HT-29 (cell line): ENCODE measurements at regions not wholly inside any gene's neighbourhood (a gene's known extent, or its start where the extent isn't known, plus 50 kb on each side); places are given as distances from the start of the nearest gene placed in this dataset.

ENCODE experiments used
- DNase-seq: peaks from one replicate; pipeline ENCODE4 v3.0.0-alpha.2; 2015; ENCODE audit warnings: low spot score

- DNase-seq: no peak
Observed at GRCh38 chr16:65964752-65965151, 401.7 kb upstream of the CDH5 start.

GRCh38 chr16:65961476-65962143, 404.9 kb upstream of the CDH5 start:
- no peak for DNase-seq

GRCh38 chr16:65959983-65960382, 406.5 kb upstream of the CDH5 start:
- no peak for DNase-seq

DNA sequence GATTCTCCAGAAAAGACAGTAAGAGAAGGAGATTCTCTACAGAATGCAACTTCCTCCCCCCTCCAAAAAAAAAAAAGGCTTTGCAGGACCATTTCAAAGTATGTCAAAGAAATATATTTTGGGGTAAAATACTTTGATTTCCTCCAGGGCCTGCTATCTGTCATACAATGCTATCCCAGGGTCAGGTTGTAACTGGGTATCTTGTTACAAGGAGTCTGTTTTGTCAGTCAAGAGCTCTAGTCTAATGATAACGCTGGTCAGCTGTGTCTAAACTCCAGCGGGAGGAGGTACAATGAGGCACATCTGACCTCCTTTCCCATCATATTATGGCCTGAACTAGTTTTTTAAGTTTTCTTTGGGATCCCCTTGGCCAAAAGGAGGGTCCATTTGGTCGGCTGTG, 408.4 kb upstream of the CDH5 start:
- no peak for DNase-seq

GRCh38 chr16:65956100-65956499, 410.4 kb upstream of the CDH5 start:
- DNase-seq: no peak

DNA sequence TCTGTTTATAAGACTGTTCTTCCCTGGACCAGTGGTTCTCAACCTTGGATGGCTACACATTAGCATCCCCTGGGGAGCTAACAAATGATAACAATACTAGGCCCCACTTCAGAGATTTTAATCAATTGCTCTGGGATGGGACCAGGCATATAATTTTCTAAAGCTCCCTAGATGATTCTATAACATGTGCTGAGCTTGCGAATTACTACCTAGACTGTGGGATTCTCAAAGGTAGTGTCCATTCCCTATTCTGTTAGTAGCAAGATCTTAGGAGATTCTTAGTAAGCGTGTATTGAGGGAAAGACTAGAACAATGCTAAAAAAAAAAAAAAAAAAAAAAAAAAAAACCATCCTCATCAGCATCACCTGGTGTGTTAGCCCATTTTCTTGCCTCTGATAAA, 412.0 kb upstream of the CDH5 start:
- DNase-seq: no peak

- no peak for DNase-seq
Observed at GRCh38 chr16:65950211-65950610, 416.3 kb upstream of the CDH5 start.

GRCh38 chr16:65948361-65948760, 418.1 kb upstream of the CDH5 start:
- no peak for DNase-seq

GRCh38 chr16:65947951-65948350, 418.5 kb upstream of the CDH5 start:
- no peak for DNase-seq

DNA sequence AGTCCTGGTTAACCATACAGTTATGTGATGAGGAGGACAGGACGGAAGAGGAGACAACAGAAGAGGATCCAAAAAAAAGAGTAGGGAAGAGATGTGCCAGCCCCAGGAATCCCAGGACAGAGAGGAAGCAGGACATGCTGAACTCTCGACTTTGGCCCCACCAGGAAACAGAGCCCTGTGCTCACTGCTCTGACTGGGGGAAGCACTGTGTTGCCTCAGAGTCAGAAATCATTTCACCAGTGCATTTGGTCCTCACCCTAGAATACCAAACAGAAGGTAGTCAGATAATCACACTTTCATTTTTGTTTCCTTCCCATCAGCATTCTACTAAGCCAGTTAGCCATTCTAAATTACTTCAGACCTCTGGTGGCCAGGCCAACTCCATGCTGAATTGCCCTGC, 421.0 kb upstream of the CDH5 start:
- DNase-seq: no peak

GRCh38 chr16:65944361-65944760, 422.1 kb upstream of the CDH5 start:
- no peak for DNase-seq

DNA sequence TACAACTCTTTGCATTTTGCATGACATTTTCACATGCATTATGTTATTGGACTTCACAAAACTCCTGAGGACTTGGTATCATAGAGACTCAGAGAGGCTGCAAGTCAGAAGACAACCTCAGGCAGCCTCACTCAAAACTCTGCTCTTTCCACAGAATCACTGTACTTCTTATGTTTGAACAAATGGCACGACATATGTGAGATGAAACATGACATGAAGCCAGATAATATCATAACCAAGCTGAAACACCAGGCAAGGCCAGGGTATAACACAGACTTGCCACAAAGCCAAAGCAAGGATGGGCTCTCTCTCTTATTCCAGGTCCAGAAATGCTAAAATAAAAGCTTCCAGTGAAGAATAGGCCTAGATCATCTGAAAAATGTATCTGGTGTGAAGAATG, 425.8 kb upstream of the CDH5 start:
- DNase-seq: no peak

DNA sequence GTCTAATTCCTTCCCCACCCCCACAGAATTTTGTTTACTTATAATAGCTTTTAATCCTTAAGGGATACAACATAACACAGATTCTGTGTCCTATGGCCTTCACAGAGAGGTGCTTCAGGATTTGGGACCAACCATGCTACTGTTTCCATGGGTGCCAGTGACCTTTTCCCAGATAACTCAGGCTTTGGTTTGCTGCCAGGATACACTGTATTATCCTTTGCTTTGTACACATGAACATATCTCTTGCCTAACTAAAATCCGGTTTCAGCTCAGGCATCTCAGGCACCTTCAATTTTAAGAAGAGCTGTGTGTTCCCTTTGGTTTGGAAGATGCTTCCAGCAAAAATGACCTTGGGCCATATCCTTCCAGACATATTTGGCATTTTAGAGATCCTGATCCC, 428.4 kb upstream of the CDH5 start:
- DNase-seq: no peak

DNA sequence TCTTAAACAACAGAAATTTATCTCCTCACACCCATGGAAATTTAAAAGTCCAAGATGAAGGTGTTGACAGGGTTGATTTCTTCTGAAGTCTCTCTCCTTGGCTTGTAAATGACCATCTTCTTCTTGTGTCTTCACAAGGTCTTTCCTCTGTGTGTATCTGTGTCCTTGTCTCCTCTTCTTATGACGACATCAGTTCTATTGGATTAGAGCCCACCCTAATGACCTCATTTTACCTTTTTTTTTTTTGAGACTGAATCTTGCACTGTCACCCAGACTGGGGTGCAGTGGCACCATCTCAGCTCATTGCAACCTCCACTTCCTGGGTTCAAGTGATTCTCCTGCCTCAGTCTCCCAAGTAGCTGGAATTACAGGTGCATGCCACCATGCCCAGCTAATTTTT, 429.0 kb upstream of the CDH5 start:
- DNase-seq: no peak

DNA sequence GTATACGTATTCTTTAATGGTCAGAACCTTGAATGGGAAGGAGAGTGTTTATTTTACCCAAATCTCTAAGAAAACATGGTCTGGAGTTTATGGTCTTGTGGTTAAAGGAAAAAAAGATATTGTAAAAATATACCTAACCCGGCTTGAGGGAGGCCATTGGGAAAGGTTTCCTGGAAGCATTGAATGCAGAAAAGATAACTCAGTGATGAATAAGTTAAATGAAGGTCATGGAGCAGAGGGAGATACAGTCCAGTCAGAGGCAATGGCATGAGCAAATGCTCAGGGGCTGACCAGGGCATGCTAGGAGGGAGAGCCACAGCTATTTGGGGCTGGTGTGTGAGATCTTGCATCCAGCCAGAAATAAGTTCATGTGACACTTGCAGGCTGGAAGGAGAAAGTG, 430.4 kb upstream of the CDH5 start:
- no peak for DNase-seq

DNA sequence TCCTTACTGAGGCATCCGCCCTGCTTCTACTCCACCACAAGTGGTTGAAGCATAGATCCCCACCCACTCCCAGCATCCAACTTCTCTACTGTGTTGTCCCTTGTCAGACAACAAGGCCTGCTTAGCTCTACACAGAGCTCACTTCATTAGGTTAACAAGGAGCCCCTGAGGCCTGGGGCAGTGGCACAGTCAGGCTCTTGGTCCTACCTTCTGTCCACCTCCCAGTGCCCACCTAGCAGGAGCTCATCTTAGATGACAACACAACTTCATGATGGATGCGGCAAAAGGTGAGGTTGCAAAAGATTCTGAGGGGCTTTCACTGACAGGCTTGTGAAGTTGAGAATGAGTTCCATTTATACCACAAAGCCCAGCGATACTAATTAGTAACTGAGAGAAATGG, 432.0 kb upstream of the CDH5 start:
- no peak for DNase-seq

- DNase-seq: no peak
Observed at GRCh38 chr16:65933703-65934102, 432.8 kb upstream of the CDH5 start.

DNA sequence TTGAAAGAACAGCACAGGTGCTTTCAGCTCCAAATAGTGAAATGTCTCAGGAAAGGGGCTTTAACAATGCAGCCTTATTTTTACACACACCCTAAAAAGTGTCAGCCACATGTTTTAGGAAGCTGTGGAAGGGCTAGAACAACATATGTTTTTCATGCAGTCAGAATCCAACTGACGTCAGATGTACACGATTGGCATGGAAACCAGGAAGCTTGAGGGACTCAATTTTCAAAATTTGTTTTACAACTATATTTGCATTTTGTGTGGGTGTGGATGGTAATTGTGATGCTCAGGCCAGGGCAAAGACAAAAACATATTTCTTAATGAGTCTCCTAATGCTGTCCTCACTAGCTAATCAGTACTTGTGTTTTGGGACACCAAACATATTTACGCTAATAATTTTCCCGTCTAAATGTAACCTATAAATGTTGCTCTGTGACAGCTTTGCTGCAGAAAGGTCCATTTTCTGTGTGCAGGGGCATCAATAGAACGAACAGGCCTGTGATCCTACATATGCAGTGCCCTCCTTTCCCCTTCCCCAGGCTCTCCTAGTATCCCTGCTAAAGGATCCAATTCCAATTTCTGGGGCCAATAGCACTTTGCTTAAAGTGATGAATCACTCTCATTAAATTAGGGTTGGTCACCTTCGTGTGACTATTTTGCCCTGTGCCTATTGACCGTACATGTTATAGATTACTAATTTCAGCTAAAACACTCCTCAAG, 434.0 kb upstream of the CDH5 start:
- no peak for DNase-seq

GRCh38 chr16:65922923-65923322, 443.6 kb upstream of the CDH5 start:
- DNase-seq: no peak

GRCh38 chr16:65919986-65920376, 446.5 kb upstream of the CDH5 start:
- no peak for DNase-seq

GRCh38 chr16:65919145-65919985, 447.1 kb upstream of the CDH5 start:
- no peak for DNase-seq

DNA sequence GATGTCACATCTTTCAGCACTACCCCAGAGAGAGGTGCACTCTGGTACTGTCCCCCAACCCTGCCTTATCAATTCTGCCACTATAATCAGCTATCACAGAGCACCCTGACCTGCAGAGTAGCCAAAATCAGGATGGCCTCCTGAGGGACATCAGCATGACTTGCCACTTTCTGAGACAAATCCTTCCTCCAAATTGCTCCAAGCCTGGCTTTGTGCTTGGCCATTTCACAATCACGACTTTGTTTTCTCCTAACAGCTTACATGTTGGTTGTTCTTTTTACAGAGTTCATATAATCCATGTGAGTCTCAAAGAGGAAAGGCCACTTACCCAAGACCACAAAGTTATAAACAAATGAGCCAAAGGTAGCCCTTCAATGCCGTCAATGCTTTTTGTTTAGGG, 449.0 kb upstream of the CDH5 start:
- no peak for DNase-seq

GRCh38 chr16:65916995-65917394, 449.5 kb upstream of the CDH5 start:
- DNase-seq: no peak
